ENCODE measurements at regions not wholly inside any gene's neighbourhood (a gene's known extent, or its start where the extent isn't known, plus 50 kb on each side); places are given as distances from the start of the nearest gene placed in this dataset.

DNA sequence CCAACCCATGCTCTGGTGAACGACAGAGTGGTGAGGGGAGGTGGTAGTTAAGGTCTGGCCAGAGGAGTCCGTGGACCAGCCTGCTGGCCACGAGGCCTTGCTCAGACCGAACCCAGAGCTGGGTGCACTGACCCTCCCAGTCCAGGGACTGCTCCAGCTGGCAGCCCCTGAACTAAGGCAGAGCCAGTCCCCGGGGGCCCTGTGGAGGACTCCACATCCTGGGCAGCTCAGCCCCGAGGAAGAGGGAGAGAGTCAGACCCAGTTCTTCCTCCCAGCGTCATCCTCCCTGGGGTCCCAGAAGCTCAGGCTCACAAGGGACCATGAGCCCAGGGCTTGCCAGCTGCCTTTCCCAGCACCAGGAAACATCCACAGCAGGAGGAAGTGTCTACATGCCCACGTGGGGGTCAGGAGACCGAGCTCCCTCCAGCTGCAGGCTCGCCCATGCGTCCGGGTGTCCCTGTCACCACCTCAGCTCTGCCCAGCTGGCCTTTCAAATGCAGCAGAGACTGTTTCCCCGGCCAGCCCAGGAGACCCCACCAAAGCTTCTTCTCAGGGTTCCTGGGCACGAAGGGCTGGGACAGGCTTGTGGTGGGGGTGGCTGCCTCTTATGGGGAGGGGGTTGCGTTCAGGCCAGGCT, 194.4 kb downstream of the KIF26A start:
- H3K9me3 ChIP-seq (ENCODE audit: insufficient read depth, low read depth), result no peaks in the 10 kb centered on the region
- H4K20me1 ChIP-seq (ENCODE audit: insufficient read depth), result no peaks in the 10 kb centered on the region
- no peak overlapping the region for H3K27ac ChIP-seq
- H3K36me3 ChIP-seq (ENCODE audit: low read depth), result no peaks in the 10 kb centered on the region
- BruUV-seq (replicated peaks), result no TSS peak
- no peaks in the 10 kb centered on the region for H3K79me2 ChIP-seq (ENCODE audit: low read depth)
- H2AFZ ChIP-seq, result no peak overlapping the region
- intact Hi-C loops (cut with micrococcal nuclease; ENCODE audit: unreplicated experiment), result no loop called here
- POLR2A ChIA-PET (ENCODE audit: unreplicated experiment), result no interaction called here
- no peaks in the 10 kb centered on the region for H3K9me2 ChIP-seq (ENCODE audit: insufficient read depth)
- TF ChIP-seq, protein P1, sequence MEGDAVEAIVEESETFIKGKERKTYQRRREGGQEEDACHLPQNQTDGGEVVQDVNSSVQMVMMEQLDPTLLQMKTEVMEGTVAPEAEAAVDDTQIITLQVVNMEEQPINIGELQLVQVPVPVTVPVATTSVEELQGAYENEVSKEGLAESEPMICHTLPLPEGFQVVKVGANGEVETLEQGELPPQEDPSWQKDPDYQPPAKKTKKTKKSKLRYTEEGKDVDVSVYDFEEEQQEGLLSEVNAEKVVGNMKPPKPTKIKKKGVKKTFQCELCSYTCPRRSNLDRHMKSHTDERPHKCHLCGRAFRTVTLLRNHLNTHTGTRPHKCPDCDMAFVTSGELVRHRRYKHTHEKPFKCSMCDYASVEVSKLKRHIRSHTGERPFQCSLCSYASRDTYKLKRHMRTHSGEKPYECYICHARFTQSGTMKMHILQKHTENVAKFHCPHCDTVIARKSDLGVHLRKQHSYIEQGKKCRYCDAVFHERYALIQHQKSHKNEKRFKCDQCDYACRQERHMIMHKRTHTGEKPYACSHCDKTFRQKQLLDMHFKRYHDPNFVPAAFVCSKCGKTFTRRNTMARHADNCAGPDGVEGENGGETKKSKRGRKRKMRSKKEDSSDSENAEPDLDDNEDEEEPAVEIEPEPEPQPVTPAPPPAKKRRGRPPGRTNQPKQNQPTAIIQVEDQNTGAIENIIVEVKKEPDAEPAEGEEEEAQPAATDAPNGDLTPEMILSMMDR (conservative IDR thresholded peaks at IDR 0.05), result no peak
- no peak for TF ChIP-seq EZH2 (IDR thresholded peaks at IDR 0.05; ENCODE audit: low read depth)
- DNase-seq, result no peak
- H3F3A ChIP-seq (ENCODE audit: insufficient read depth, low read depth), result no peaks in the 10 kb centered on the region
- H3K27me3 ChIP-seq (ENCODE audit: insufficient read depth, low read depth), result peaks cover 85% of the 10 kb centered on the region
- CTCF ChIA-PET, result no interaction called here
- no peak overlapping the region for H3K4me3 ChIP-seq
- no peak overlapping the region for H3K4me2 ChIP-seq
- no peaks in the 10 kb centered on the region for H3K4me1 ChIP-seq (replicated peaks; ENCODE audit: insufficient read depth)

DNA sequence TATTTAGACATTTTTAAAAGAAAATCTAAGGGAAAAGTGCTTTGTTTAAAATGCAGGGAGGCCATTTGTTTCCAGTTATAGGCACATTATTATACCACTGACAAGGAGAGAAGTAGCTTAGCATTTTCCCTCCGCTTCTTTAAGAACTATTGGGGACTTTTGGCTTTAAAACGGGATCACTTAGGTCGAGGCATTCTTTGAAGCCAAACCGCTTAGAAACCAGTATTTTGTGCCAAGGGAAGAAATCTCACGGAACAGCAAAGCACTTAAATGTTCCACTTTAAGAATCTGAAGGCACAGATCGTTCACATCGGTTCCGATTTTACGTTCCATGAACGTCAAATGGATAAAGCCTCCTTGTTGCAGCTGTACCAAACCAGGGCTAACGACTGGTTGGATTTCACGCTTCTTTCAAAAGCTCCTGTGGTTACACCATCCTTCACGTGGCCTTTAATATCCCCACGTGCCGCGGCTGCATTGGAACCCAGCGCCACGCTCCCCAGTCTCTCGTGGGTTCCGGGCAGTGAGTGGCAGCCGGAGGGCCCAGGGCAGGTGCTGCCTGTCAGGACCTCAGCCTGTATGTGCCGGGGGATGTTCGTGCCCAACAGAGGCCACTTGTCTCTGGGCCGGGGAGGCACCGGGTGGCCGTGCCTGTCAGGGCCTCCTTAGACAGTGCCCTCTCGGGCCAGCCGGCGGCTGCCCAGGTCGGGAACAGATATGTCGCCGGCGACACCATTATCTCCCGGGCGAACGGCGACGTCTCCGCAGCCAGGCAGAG, 195.4 kb downstream of the KIF26A start:
- CTCF ChIA-PET, result no interaction called here
- POLR2A ChIA-PET (ENCODE audit: unreplicated experiment), result no interaction called here
- H3K36me3 ChIP-seq (ENCODE audit: low read depth), result no peaks in the 10 kb centered on the region

GRCh38 chr14:104334424-104335161, 196.2 kb downstream of the KIF26A start:
- Histone ChIP-seq H2AFZ (no peak overlapping the region), H3K27me3 (ENCODE audit: insufficient read depth, low read depth) (peaks cover 78% of the 10 kb centered on the region), H3K4me3 (no peak overlapping the region), H3K36me3 (ENCODE audit: low read depth) (no peaks in the 10 kb centered on the region), H3K4me2 (no peak overlapping the region), H3K79me2 (ENCODE audit: low read depth) (no peaks in the 10 kb centered on the region), H3K9me2 (ENCODE audit: insufficient read depth) (no peaks in the 10 kb centered on the region), H3K27ac (no peak overlapping the region), H3K9me3 (ENCODE audit: insufficient read depth, low read depth) (no peaks in the 10 kb centered on the region), H3F3A (ENCODE audit: insufficient read depth, low read depth) (no peaks in the 10 kb centered on the region), H3K4me1 (replicated peaks; ENCODE audit: insufficient read depth) (no peaks in the 10 kb centered on the region), H4K20me1 (ENCODE audit: insufficient read depth) (no peaks in the 10 kb centered on the region)
- CTCF ChIA-PET, result no interaction called here
- DNase-seq, result no peak
- TF ChIP-seq, protein P1 (conservative IDR thresholded peaks at IDR 0.05), result no peak
- TF ChIP-seq EZH2 (IDR thresholded peaks at IDR 0.05; ENCODE audit: low read depth), result no peak
- POLR2A ChIA-PET (ENCODE audit: unreplicated experiment), result no interaction called here
- intact Hi-C loops (cut with micrococcal nuclease; ENCODE audit: unreplicated experiment), result no loop called here
- BruUV-seq (replicated peaks), result no TSS peak

More for the DNA sequence above, 195.4 kb downstream of the KIF26A start:
- no peaks in the 10 kb centered on the region for H3K9me3 ChIP-seq (ENCODE audit: insufficient read depth, low read depth)
- no peak overlapping the region for H3K4me2 ChIP-seq
- no peaks in the 10 kb centered on the region for H3F3A ChIP-seq (ENCODE audit: insufficient read depth, low read depth)
- intact Hi-C loops (cut with micrococcal nuclease; ENCODE audit: unreplicated experiment), result no loop called here
- H4K20me1 ChIP-seq (ENCODE audit: insufficient read depth), result no peaks in the 10 kb centered on the region
- DNase-seq, result no peak
- H3K27ac ChIP-seq, result no peak overlapping the region
- no peaks in the 10 kb centered on the region for H3K4me1 ChIP-seq (replicated peaks; ENCODE audit: insufficient read depth)
- H3K4me3 ChIP-seq, result no peak overlapping the region
- no peaks in the 10 kb centered on the region for H3K79me2 ChIP-seq (ENCODE audit: low read depth)
- no peak for TF ChIP-seq EZH2 (IDR thresholded peaks at IDR 0.05; ENCODE audit: low read depth)
- TF ChIP-seq, protein P1 (conservative IDR thresholded peaks at IDR 0.05), result no peak
- no TSS peak for BruUV-seq (replicated peaks)
- H2AFZ ChIP-seq, result no peak overlapping the region
- H3K9me2 ChIP-seq (ENCODE audit: insufficient read depth), result no peaks in the 10 kb centered on the region
- peaks cover 78% of the 10 kb centered on the region for H3K27me3 ChIP-seq (ENCODE audit: insufficient read depth, low read depth)
